Medulla oblongata (tissue), 1 donor: ENCODE measurements at regions not wholly inside any gene's neighbourhood (a gene's known extent, or its start where the extent isn't known, plus 50 kb on each side); places are given as distances from the start of the nearest gene placed in this dataset.
A peak's percentile ranks its signal among the peaks of the same experiment; 100 is the strongest.

Source experiments
- DNase-seq: peaks from one replicate; pipeline ENCODE4 v3.0.0-alpha.2; 2015; ENCODE audit errors: extremely low spot score

GRCh38 chr17:72574675-72575510 is 454.1 kb downstream of the SOX9 start:
- DNase-seq: no peak

GRCh38 chr17:72575542-72576233 is 454.9 kb downstream of the SOX9 start:
- peak; percentile 30 for DNase-seq

- peak; percentile 84 for DNase-seq
Measured at GRCh38 chr17:72576289-72576759, 455.5 kb downstream of the SOX9 start.

- DNase-seq: peak; percentile 61
Measured at GRCh38 chr17:72578817-72579470, 458.1 kb downstream of the SOX9 start.

GRCh38 chr17:72579990-72580320 is 459.1 kb downstream of the SOX9 start:
- no peak for DNase-seq

- no peak for DNase-seq
Measured at GRCh38 chr17:72580321-72581127, 459.7 kb downstream of the SOX9 start.

GRCh38 chr17:72587156-72587555 is 466.3 kb downstream of the SOX9 start:
- no peak for DNase-seq

- no peak for DNase-seq
Measured at GRCh38 chr17:72587773-72588511, 467.1 kb downstream of the SOX9 start.

- DNase-seq: no peak
Measured at GRCh38 chr17:72588561-72588960, 467.7 kb downstream of the SOX9 start.

- DNase-seq: no peak
Measured at GRCh38 chr17:72588961-72589360, 468.1 kb downstream of the SOX9 start.

GRCh38 chr17:72590382-72590781 is 469.6 kb downstream of the SOX9 start:
- no peak for DNase-seq

- DNase-seq: no peak
Measured at GRCh38 chr17:72590882-72591281, 470.1 kb downstream of the SOX9 start.

- DNase-seq: no peak
Measured at GRCh38 chr17:72591289-72592241, 470.7 kb downstream of the SOX9 start.

GRCh38 chr17:72592242-72592966 is 471.6 kb downstream of the SOX9 start:
- peak; percentile 78 for DNase-seq

- DNase-seq: no peak
Measured at GRCh38 chr17:72592967-72593325, 472.1 kb downstream of the SOX9 start.

GRCh38 chr17:72594248-72594647 is 473.4 kb downstream of the SOX9 start:
- no peak for DNase-seq
